ENCODE measurements at regions not wholly inside any gene's neighbourhood (a gene's known extent, or its start where the extent isn't known, plus 50 kb on each side); places are given as distances from the start of the nearest gene placed in this dataset.
"Not testable (repeated sequence)": the region's sequence is repeated elsewhere in the genome, so short reads cannot be mapped to it uniquely, and the experiment has no call there.

DNA sequence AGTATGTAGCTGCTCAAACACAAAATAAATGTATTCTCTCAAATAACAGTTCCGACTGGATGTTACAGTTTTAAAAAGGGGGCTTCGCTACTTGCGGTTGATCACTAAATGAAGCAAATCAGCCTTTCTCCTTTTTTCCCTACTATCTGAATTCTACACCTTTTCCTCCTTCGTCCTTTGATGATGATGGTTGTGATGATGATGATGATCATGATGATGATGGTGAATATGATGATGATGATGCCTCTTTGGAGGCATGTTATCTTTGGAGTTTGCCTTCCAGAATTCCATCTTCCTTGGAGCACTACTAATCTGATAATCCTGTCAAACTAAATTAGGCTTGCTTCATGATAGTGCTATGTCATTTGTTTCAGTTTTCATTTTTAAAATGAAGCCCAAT is 1073.3 kb downstream of the SOCS6 start:
- Mint-ChIP-seq H3K9me3 (peaks cover 0 to 11% (median 3%) of the 10 kb centered on the region in 7 donors), H3K36me3 (no peaks in the 10 kb centered on the region), H3K4me3 (no peak overlapping the region), H3K27ac (no peak overlapping the region), H3K27me3 (ENCODE audit: low read depth in 3 of 3) (no peaks in the 10 kb centered on the region), H3K4me1 (no peaks in the 10 kb centered on the region)
- no peaks in the 10 kb centered on the region for H3K4me1 ChIP-seq (ENCODE audit: control insufficient read depth in 1 of 2, insufficient read depth in 2 of 2, low read length in 2 of 2)
- no peak for DNase-seq
- H3K36me3 ChIP-seq (replicated peaks in 1 of 2; ENCODE audit: control insufficient read depth in 1 of 2, insufficient read depth in 2 of 2, low read length in 2 of 2), result no peaks in the 10 kb centered on the region
- H3K27me3 ChIP-seq (ENCODE audit: control insufficient read depth in 2 of 2, insufficient read depth in 2 of 2, low read length in 2 of 2), result no peaks in the 10 kb centered on the region
- intact Hi-C loops (cut with micrococcal nuclease), result no loop called here
- H3K27ac ChIP-seq (ENCODE audit: low read depth in 1 of 2, low read length in 2 of 2), result no peak overlapping the region
- H4K20me1 ChIP-seq (ENCODE audit: insufficient read depth, low read length), result no peaks in the 10 kb centered on the region
- no peak overlapping the region for H3K4me2 ChIP-seq (replicated peaks; ENCODE audit: extremely low read depth, low read length, poor library complexity, severe bottlenecking)
- no peak overlapping the region for H2AFZ ChIP-seq (ENCODE audit: insufficient read depth, low read depth, low read length, poor library complexity, severe bottlenecking)
- peaks cover 5 to 7% of the 10 kb centered on the region in 2 donors for H3K9me3 ChIP-seq (replicated peaks in 1 of 2; ENCODE audit: control insufficient read depth in 1 of 2, insufficient read depth in 1 of 2, low read length in 2 of 2)
- no peak overlapping the region for H3K9ac ChIP-seq (ENCODE audit: insufficient read depth, low read length, poor library complexity, severe bottlenecking)
- H3K79me2 ChIP-seq (ENCODE audit: insufficient read depth, low read length), result no peaks in the 10 kb centered on the region
- WGBS (ENCODE audit: insufficient coverage), result no CpG with 5 or more reads among the region's 4 CpGs
- no peak overlapping the region for H3K4me3 ChIP-seq (replicated peaks in 1 of 3; ENCODE audit: low read depth in 2 of 3, low read length in 3 of 3)
- no peak for TF ChIP-seq CTCF (IDR thresholded peaks at IDR 0.05)

GRCh38 chr18:71355599-71355998 is 1066.8 kb downstream of the SOCS6 start:
- 100% methylated on average over 2 of the region's 3 CpGs for WGBS (ENCODE audit: insufficient coverage)
- H3K36me3 ChIP-seq (replicated peaks in 1 of 2; ENCODE audit: control insufficient read depth in 1 of 2, insufficient read depth in 2 of 2, low read length in 2 of 2); H3K4me2 ChIP-seq (replicated peaks; ENCODE audit: extremely low read depth, low read length, poor library complexity, severe bottlenecking); H3K27ac Mint-ChIP-seq; H3K79me2 ChIP-seq (ENCODE audit: insufficient read depth, low read length); intact Hi-C loops (cut with micrococcal nuclease); H3K4me1 ChIP-seq (ENCODE audit: control insufficient read depth in 1 of 2, insufficient read depth in 2 of 2, low read length in 2 of 2); H3K27me3 Mint-ChIP-seq (ENCODE audit: low read depth in 3 of 3); H3K4me3 Mint-ChIP-seq; H2AFZ ChIP-seq (ENCODE audit: insufficient read depth, low read depth, low read length, poor library complexity, severe bottlenecking); H3K4me3 ChIP-seq (replicated peaks in 1 of 3; ENCODE audit: low read depth in 2 of 3, low read length in 3 of 3); H3K36me3 Mint-ChIP-seq; H3K9me3 ChIP-seq (replicated peaks in 1 of 2; ENCODE audit: control insufficient read depth in 1 of 2, insufficient read depth in 1 of 2, low read length in 2 of 2); DNase-seq; H4K20me1 ChIP-seq (ENCODE audit: insufficient read depth, low read length); H3K27me3 ChIP-seq (ENCODE audit: control insufficient read depth in 2 of 2, insufficient read depth in 2 of 2, low read length in 2 of 2); H3K9ac ChIP-seq (ENCODE audit: insufficient read depth, low read length, poor library complexity, severe bottlenecking); H3K4me1 Mint-ChIP-seq; H3K27ac ChIP-seq (ENCODE audit: low read depth in 1 of 2, low read length in 2 of 2): not testable (repeated sequence)
- H3K9me3 Mint-ChIP-seq, result peaks cover 0 to 15% (median 2%) of the 10 kb centered on the region in 7 donors

All from CD14-positive monocyte (primary cell).